ENCODE measurements at regions not wholly inside any gene's neighbourhood (a gene's known extent, or its start where the extent isn't known, plus 50 kb on each side); places are given as distances from the start of the nearest gene placed in this dataset.

DNA sequence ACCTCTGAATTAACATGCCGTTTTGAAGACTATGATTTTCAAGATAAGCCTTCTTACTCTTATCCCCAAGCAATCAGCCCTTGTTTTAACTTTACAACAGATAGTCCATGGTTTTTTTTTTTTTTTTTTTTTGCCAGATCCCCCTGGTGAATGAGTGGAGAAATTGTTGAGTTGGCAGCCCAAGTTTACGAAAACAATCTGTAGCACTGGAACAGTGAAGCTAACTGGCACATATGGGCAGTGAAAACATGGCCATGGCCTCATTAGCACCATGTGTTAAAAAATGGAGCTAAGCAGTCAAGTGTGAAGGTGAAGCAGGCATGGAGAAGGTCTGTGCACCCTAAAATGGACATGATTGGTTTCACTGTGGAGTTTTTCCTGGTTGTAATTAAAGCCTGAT is 812.1 kb upstream of the MIR17HG start:
- TF ChIP-seq, protein P1, sequence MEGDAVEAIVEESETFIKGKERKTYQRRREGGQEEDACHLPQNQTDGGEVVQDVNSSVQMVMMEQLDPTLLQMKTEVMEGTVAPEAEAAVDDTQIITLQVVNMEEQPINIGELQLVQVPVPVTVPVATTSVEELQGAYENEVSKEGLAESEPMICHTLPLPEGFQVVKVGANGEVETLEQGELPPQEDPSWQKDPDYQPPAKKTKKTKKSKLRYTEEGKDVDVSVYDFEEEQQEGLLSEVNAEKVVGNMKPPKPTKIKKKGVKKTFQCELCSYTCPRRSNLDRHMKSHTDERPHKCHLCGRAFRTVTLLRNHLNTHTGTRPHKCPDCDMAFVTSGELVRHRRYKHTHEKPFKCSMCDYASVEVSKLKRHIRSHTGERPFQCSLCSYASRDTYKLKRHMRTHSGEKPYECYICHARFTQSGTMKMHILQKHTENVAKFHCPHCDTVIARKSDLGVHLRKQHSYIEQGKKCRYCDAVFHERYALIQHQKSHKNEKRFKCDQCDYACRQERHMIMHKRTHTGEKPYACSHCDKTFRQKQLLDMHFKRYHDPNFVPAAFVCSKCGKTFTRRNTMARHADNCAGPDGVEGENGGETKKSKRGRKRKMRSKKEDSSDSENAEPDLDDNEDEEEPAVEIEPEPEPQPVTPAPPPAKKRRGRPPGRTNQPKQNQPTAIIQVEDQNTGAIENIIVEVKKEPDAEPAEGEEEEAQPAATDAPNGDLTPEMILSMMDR (IDR thresholded peaks at IDR 0.05): no peak
- TF ChIP-seq POLR2A (IDR thresholded peaks at IDR 0.05): no peak

Data from thyroid gland (tissue), 4 donors.